Tibial artery (tissue), 4 donors: ENCODE measurements at regions not wholly inside any gene's neighbourhood (a gene's known extent, or its start where the extent isn't known, plus 50 kb on each side); places are given as distances from the start of the nearest gene placed in this dataset.

Experiments used
- DNase-seq, 2 donors: peaks; one replicate each; pipeline ENCODE4 v3.0.0-alpha.2; 2019
- H3K27ac ChIP-seq, 2 donors: fragments of 200-600 bp; sonication (generic) in 1 of 2; 1 replicate in 1 of 2; 2 replicates in 1 of 2; pipeline ENCODE4 v1.5.1; 2018 to 2019; ENCODE audit warnings: mild to moderate bottlenecking in 1 of 2
- H3K27me3 ChIP-seq, 2 donors: fragments of 200-600 bp; sonication (generic) in 1 of 2; one replicate each; pipeline versions ENCODE4 v1.5.1 to v1.6.0; 2016 to 2019
- H3K36me3 ChIP-seq, 3 donors: fragments of 200-600 bp; sonication (generic) in 2 of 3; one replicate each; pipeline ENCODE4 v1.5.1; 2016 to 2019; ENCODE audit warnings: mild to moderate bottlenecking in 2 of 3
- H3K4me1 ChIP-seq, 4 donors: fragments of 200-600 bp; sonication (generic) in 2 of 4; 1 replicate in 3 of 4; 2 replicates in 1 of 4; pipeline ENCODE4 v1.5.1; 2016 to 2019
- H3K4me3 ChIP-seq, 2 donors: fragments of 200-600 bp; sonication (generic) in 1 of 2; 1 replicate in 1 of 2; 2 replicates in 1 of 2; pipeline ENCODE4 v1.5.1; 2018 to 2019; ENCODE audit warnings: mild to moderate bottlenecking in 2 of 2
- H3K9me3 ChIP-seq, 3 donors: fragments of 200-600 bp; sonication (generic) in 1 of 3; one replicate each; pipeline ENCODE4 v1.5.1; 2016 to 2019
- intact Hi-C: fragments of 100-400 bp; cut with DNase I; formaldehyde crosslinking; loops from one replicate; pipeline ENCODE4 v1.15.0; 2023; ENCODE audit warnings: low total_unique reads
- TF ChIP-seq, protein P1 (sequence below), 2 experiments: fragments of 200-600 bp in 1 of 2; fragments of 450-650 bp in 1 of 2; IDR thresholded peaks; one replicate each; pipeline ENCODE4 v1.5.1; 2017 to 2019; ENCODE audit warnings: antibody characterized with exemption in 2 of 2, mild to moderate bottlenecking in 1 of 2, moderate library complexity in 1 of 2

DNA sequence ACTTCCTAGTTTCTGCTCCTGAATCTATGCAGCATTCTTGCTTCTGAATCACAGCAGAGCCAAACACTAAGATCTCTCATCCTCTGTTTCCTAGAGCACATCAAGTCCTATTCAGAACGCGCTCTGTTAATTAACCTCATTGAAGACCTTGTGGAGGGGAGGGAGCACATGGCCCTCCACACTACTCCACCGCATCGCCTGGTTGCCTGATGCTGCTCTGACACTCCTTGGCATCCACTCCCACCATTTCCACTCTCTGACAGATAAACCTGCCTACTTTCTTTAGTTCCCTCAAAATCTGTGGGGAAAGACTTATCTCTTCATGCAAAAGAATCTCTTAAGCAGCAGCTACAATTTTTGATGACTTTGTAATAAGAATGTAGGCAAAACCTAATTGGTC lies 802.3 kb upstream of the GYPC start:
- Histone ChIP-seq H3K9me3 (no peaks in the 10 kb centered on the region), H3K36me3 (no peaks in the 10 kb centered on the region), H3K4me1 (no peaks in the 10 kb centered on the region), H3K27ac (no peak overlapping the region), H3K4me3 (no peak overlapping the region), H3K27me3 (no peaks in the 10 kb centered on the region)
- TF ChIP-seq, protein P1, sequence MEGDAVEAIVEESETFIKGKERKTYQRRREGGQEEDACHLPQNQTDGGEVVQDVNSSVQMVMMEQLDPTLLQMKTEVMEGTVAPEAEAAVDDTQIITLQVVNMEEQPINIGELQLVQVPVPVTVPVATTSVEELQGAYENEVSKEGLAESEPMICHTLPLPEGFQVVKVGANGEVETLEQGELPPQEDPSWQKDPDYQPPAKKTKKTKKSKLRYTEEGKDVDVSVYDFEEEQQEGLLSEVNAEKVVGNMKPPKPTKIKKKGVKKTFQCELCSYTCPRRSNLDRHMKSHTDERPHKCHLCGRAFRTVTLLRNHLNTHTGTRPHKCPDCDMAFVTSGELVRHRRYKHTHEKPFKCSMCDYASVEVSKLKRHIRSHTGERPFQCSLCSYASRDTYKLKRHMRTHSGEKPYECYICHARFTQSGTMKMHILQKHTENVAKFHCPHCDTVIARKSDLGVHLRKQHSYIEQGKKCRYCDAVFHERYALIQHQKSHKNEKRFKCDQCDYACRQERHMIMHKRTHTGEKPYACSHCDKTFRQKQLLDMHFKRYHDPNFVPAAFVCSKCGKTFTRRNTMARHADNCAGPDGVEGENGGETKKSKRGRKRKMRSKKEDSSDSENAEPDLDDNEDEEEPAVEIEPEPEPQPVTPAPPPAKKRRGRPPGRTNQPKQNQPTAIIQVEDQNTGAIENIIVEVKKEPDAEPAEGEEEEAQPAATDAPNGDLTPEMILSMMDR (IDR thresholded peaks at IDR 0.05): no peak
- intact Hi-C loops: no loop called here
- no peak for DNase-seq

DNA sequence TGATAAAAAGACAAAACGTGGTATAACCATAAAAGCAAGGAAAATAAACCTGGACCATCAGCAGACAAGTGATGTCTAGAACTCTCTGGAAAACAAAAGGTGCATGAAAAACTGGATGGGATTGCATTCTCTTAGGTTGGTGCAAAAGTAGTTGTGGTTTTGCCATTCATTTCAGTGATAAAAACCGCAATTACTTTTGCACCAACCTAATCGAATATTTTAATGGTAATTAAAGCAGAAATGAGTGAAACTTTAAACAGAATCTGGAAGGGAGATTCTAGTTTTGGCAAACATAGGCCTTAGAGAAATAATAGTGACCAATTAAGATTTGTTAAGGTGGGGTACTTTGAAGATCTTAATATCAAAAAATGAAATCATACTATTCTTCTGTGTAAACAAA lies 800.8 kb upstream of the GYPC start:
- H3K4me3 ChIP-seq: no peak overlapping the region
- no peak for DNase-seq
- TF ChIP-seq, protein P1 (IDR thresholded peaks at IDR 0.05): no peak
- no peaks in the 10 kb centered on the region for H3K36me3 ChIP-seq
- intact Hi-C loops: no loop called here
- H3K27me3 ChIP-seq: no peaks in the 10 kb centered on the region
- H3K27ac ChIP-seq: no peak overlapping the region
- no peaks in the 10 kb centered on the region for H3K4me1 ChIP-seq
- H3K9me3 ChIP-seq: no peaks in the 10 kb centered on the region

DNA sequence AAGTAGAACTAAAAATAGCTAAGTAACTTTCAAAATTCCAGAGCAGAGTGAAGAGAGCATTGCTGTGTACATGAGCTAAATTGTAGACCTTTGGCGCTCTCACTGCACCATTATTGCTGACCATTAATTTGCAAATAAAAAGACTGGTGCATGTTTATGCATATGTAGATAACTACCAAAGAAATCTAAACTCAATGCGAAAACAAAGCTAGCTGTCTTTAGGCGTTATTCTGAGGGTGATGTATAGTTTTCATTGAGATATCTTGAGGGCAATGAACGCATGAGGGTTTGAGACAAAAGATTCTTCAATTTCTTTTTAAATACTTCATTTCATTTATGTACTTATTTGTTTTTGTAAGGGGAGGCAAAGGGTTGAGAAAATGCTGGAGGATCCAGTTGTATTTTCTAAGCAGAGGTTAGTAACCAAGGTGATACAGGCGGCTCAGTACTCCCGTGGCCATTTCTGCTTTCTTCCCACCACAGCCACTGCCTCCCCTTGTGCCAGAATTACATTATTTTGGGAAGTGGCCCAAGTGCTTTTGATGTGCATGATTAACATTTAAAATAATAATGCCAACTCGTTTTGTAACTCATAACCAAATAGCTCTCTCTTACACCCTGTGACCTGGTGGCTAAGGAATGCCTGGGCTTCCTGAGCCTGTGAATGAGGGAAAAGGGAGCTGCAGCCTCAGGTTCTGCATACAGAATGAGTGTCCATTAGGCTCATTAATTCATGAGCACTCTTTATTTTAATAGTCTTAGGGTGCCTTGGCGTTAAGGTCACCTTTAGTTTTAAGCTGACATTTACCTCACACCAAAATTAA lies 797.8 kb upstream of the GYPC start:
- Histone ChIP-seq H3K27ac (no peak overlapping the region), H3K4me3 (no peak overlapping the region), H3K36me3 (no peaks in the 10 kb centered on the region), H3K4me1 (no peaks in the 10 kb centered on the region), H3K9me3 (no peaks in the 10 kb centered on the region), H3K27me3 (no peaks in the 10 kb centered on the region)
- no peak for DNase-seq
- intact Hi-C loops: no loop called here
- TF ChIP-seq, protein P1 (IDR thresholded peaks at IDR 0.05): no peak

DNA sequence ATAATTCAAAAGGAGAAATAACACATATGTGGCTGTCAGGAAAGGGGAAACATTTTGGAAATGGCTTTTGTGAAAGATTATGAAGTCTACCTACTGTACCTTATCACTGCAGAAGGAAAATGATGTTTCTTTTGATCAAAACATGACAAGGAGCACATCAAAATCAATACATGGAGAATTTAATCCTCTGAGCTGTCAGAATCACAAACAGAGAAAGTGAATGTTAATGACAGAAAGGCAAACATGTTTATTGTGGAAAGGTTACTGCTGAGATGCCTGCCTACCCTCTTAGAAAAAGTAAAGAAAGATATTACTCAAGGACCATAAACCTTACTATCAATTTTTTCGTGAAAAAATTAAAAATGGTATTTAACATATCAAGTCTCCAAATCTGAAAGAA lies 794.5 kb upstream of the GYPC start:
- DNase-seq: no peak
- H3K36me3 ChIP-seq: no peaks in the 10 kb centered on the region
- no peak overlapping the region for H3K4me3 ChIP-seq
- intact Hi-C loops: no loop called here
- TF ChIP-seq, protein P1 (IDR thresholded peaks at IDR 0.05): no peak
- H3K9me3 ChIP-seq: no peaks in the 10 kb centered on the region
- no peak overlapping the region for H3K27ac ChIP-seq
- H3K27me3 ChIP-seq: no peaks in the 10 kb centered on the region
- no peaks in the 10 kb centered on the region for H3K4me1 ChIP-seq

DNA sequence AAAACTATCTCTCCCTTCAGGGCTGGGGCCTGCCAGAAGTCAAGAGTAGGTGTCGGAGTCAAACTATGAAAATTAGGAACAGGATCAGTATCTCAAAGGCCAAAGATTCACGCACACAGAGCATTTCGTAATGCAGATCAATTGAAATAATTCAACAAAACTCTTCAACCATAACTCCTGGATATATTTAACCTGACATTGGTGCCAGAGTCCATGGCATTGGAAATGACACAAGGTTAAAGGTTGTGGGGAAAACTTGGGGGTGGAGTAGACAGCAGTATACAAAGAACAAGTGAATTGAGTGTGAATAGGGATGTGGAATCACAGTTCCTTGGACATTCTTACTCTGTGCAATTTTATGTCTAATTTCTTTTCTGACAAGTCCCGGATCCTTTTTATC lies 788.0 kb upstream of the GYPC start:
- TF ChIP-seq, protein P1 (IDR thresholded peaks at IDR 0.05): no peak
- intact Hi-C loops: no loop called here
- Histone ChIP-seq H3K27ac (no peak overlapping the region), H3K4me1 (no peaks in the 10 kb centered on the region), H3K36me3 (no peaks in the 10 kb centered on the region), H3K9me3 (no peaks in the 10 kb centered on the region), H3K27me3 (no peaks in the 10 kb centered on the region), H3K4me3 (no peak overlapping the region)
- DNase-seq: no peak
